ENCODE measurements at regions not wholly inside any gene's neighbourhood (a gene's known extent, or its start where the extent isn't known, plus 50 kb on each side); places are given as distances from the start of the nearest gene placed in this dataset.

- DNase-seq = no peak
- Histone ChIP-seq H3K27ac (no peak overlapping the region), H3K9me3 (no peaks in the 10 kb centered on the region), H3K4me1 (no peaks in the 10 kb centered on the region), H3K36me3 (no peaks in the 10 kb centered on the region), H3K27me3 (ENCODE audit: low read depth) (no peaks in the 10 kb centered on the region), H3K4me3 (no peak overlapping the region)
- ATAC-seq = no peak
- TF ChIP-seq CTCF (IDR thresholded peaks at IDR 0.05) = no peak
- intact Hi-C loops (cut with DNase I) = no loop called here
Observed at GRCh38 chr12:58051378-58051777, 110.0 kb downstream of the ATP23 start.

- no peaks in the 10 kb centered on the region for H3K36me3 ChIP-seq
- no peaks in the 10 kb centered on the region for H3K4me1 ChIP-seq
- intact Hi-C loops (cut with DNase I) = no loop called here
- no peak overlapping the region for H3K4me3 ChIP-seq
- no peaks in the 10 kb centered on the region for H3K9me3 ChIP-seq
- no peak for TF ChIP-seq CTCF (IDR thresholded peaks at IDR 0.05)
- no peak for DNase-seq
- no peak overlapping the region for H3K27ac ChIP-seq
- ATAC-seq = no peak
- no peaks in the 10 kb centered on the region for H3K27me3 ChIP-seq (ENCODE audit: low read depth)
Observed at GRCh38 chr12:58064666-58065065, 123.3 kb downstream of the ATP23 start.

- ATAC-seq (no peak), DNase-seq (no peak)
- Histone ChIP-seq H3K27ac (no peak overlapping the region), H3K4me1 (no peaks in the 10 kb centered on the region), H3K9me3 (no peaks in the 10 kb centered on the region), H3K27me3 (ENCODE audit: low read depth) (no peaks in the 10 kb centered on the region), H3K36me3 (no peaks in the 10 kb centered on the region), H3K4me3 (no peak overlapping the region)
- no peak for TF ChIP-seq CTCF (IDR thresholded peaks at IDR 0.05)
- intact Hi-C loops (cut with DNase I) = no loop called here
Observed at GRCh38 chr12:58066296-58066695, 124.9 kb downstream of the ATP23 start.

GRCh38 chr12:58067610-58068387 is 126.4 kb downstream of the ATP23 start:
- no peaks in the 10 kb centered on the region for H3K27me3 ChIP-seq (ENCODE audit: low read depth)
- H3K36me3 ChIP-seq = no peaks in the 10 kb centered on the region
- no peak overlapping the region for H3K4me3 ChIP-seq
- DNase-seq (no peak), ATAC-seq (no peak)
- intact Hi-C loops (cut with DNase I) = no loop called here
- H3K9me3 ChIP-seq = no peaks in the 10 kb centered on the region
- H3K4me1 ChIP-seq = no peaks in the 10 kb centered on the region
- TF ChIP-seq CTCF (IDR thresholded peaks at IDR 0.05) = no peak
- H3K27ac ChIP-seq = no peak overlapping the region

- Histone ChIP-seq H3K9me3 (no peaks in the 10 kb centered on the region), H3K27me3 (ENCODE audit: low read depth) (no peaks in the 10 kb centered on the region), H3K36me3 (no peaks in the 10 kb centered on the region), H3K27ac (no peak overlapping the region), H3K4me3 (no peak overlapping the region), H3K4me1 (no peaks in the 10 kb centered on the region)
- no peak for ATAC-seq
- DNase-seq = no peak
- TF ChIP-seq CTCF (IDR thresholded peaks at IDR 0.05) = no peak
- intact Hi-C loops (cut with DNase I) = no loop called here
Observed at GRCh38 chr12:58068706-58069105, 127.3 kb downstream of the ATP23 start.
